Gastroesophageal sphincter (tissue), 3 donors: ENCODE measurements at regions not wholly inside any gene's neighbourhood (a gene's known extent, or its start where the extent isn't known, plus 50 kb on each side); places are given as distances from the start of the nearest gene placed in this dataset.

Source experiments
- EP300 ChIP-seq: sonication (generic); formaldehyde crosslinking; IDR thresholded peaks from one replicate; pipeline ENCODE4 v1.6.1; 2017; ENCODE audit warnings: antibody characterized with exemption, mild to moderate bottlenecking
- POLR2A ChIP-seq, 2 donors: fragments of 450-650 bp; IDR thresholded peaks; one replicate each; pipeline ENCODE4 v1.6.1; 2017; ENCODE audit warnings: antibody characterized with exemption in 2 of 2, mild to moderate bottlenecking in 2 of 2, moderate library complexity in 1 of 2
- TF ChIP-seq, protein P1 (sequence below), 4 experiments: fragments of 200-600 bp in 2 of 4; fragments of 450-650 bp in 2 of 4; sonication (generic) in 1 of 4; IDR thresholded peaks; one replicate each; pipeline ENCODE4 v1.5.1; 2017 to 2019; ENCODE audit warnings: antibody characterized with exemption in 4 of 4, mild to moderate bottlenecking in 2 of 4, moderate library complexity in 2 of 4

DNA sequence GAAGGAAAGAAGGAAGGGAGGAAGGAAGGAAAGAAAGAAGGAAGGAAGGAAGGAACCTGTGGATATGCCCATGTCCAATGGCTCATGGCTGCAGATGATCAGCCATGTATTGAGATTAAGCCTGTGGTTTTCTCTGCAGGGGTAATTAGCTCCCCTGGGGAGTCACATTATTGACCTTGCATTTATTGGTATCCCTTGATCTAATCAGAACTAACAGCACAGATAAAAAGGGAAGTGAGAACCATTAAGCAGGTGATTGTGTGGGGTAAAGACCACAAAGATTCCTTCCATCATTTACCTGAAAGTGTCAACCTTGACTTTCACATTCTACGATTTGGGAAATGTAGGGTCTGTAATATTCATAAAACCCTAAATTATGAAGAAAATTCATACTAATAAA lies 390.7 kb downstream of the BRINP2 start:
- TF ChIP-seq, protein P1, sequence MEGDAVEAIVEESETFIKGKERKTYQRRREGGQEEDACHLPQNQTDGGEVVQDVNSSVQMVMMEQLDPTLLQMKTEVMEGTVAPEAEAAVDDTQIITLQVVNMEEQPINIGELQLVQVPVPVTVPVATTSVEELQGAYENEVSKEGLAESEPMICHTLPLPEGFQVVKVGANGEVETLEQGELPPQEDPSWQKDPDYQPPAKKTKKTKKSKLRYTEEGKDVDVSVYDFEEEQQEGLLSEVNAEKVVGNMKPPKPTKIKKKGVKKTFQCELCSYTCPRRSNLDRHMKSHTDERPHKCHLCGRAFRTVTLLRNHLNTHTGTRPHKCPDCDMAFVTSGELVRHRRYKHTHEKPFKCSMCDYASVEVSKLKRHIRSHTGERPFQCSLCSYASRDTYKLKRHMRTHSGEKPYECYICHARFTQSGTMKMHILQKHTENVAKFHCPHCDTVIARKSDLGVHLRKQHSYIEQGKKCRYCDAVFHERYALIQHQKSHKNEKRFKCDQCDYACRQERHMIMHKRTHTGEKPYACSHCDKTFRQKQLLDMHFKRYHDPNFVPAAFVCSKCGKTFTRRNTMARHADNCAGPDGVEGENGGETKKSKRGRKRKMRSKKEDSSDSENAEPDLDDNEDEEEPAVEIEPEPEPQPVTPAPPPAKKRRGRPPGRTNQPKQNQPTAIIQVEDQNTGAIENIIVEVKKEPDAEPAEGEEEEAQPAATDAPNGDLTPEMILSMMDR (IDR thresholded peaks at IDR 0.05), result no peak
- no peak for TF ChIP-seq EP300
- no peak for TF ChIP-seq POLR2A (IDR thresholded peaks at IDR 0.05)
